ENCODE measurements at regions not wholly inside any gene's neighbourhood (a gene's known extent, or its start where the extent isn't known, plus 50 kb on each side); places are given as distances from the start of the nearest gene placed in this dataset.

GRCh38 chr20:60957621-60958020 lies 294.4 kb upstream of the CDH4 start:
- DNase-seq (ENCODE audit: low read depth), result no peak

- DNase-seq (ENCODE audit: low read depth), result no peak
Observed at GRCh38 chr20:60959971-60960370, 292.1 kb upstream of the CDH4 start.

GRCh38 chr20:60960500-60960899 lies 291.6 kb upstream of the CDH4 start:
- no peak for DNase-seq (ENCODE audit: low read depth)

GRCh38 chr20:60961551-60961950 lies 290.5 kb upstream of the CDH4 start:
- no peak for DNase-seq (ENCODE audit: low read depth)

GRCh38 chr20:60962367-60963045 lies 289.6 kb upstream of the CDH4 start:
- DNase-seq (ENCODE audit: low read depth), result no peak

GRCh38 chr20:60963146-60963545 lies 288.9 kb upstream of the CDH4 start:
- no peak for DNase-seq (ENCODE audit: low read depth)

- no peak for DNase-seq (ENCODE audit: low read depth)
Observed at GRCh38 chr20:60964911-60965310, 287.1 kb upstream of the CDH4 start.

- no peak for DNase-seq (ENCODE audit: low read depth)
Observed at GRCh38 chr20:60966031-60966430, 286.0 kb upstream of the CDH4 start.

- DNase-seq (ENCODE audit: low read depth), result no peak
Observed at GRCh38 chr20:60966766-60967165, 285.3 kb upstream of the CDH4 start.

- DNase-seq (ENCODE audit: low read depth), result no peak
Observed at GRCh38 chr20:60967431-60968316, 284.4 kb upstream of the CDH4 start.

- DNase-seq (ENCODE audit: low read depth), result no peak
Observed at GRCh38 chr20:60968853-60969720, 283.0 kb upstream of the CDH4 start.

GRCh38 chr20:60970601-60971000 lies 281.5 kb upstream of the CDH4 start:
- DNase-seq (ENCODE audit: low read depth), result no peak

GRCh38 chr20:60974022-60974421 lies 278.0 kb upstream of the CDH4 start:
- DNase-seq (ENCODE audit: low read depth), result no peak

- no peak for DNase-seq (ENCODE audit: low read depth)
Observed at GRCh38 chr20:60974441-60974945, 277.6 kb upstream of the CDH4 start.

- DNase-seq (ENCODE audit: low read depth), result no peak
Observed at GRCh38 chr20:60976139-60976538, 275.9 kb upstream of the CDH4 start.

GRCh38 chr20:60976913-60977312 lies 275.1 kb upstream of the CDH4 start:
- no peak for DNase-seq (ENCODE audit: low read depth)

GRCh38 chr20:60977901-60978300 lies 274.2 kb upstream of the CDH4 start:
- DNase-seq (ENCODE audit: low read depth), result no peak

GRCh38 chr20:60984666-60985065 lies 267.4 kb upstream of the CDH4 start:
- DNase-seq (ENCODE audit: low read depth), result no peak

- no peak for DNase-seq (ENCODE audit: low read depth)
Observed at GRCh38 chr20:60986506-60987156, 265.4 kb upstream of the CDH4 start.

- DNase-seq (ENCODE audit: low read depth), result no peak
Observed at GRCh38 chr20:60990061-60990460, 262.0 kb upstream of the CDH4 start.

- DNase-seq (ENCODE audit: low read depth), result no peak
Observed at GRCh38 chr20:60990643-60991042, 261.4 kb upstream of the CDH4 start.

All from stimulated activated CD8-positive, alpha-beta memory T cell treated with anti-CD3 and anti-CD28 coated beads, Interleukin-12 subunit alpha, Interleukin-12 subunit beta, amount 100 ng/mL, for 1 hour (primary cell).